ENCODE measurements at regions not wholly inside any gene's neighbourhood (a gene's known extent, or its start where the extent isn't known, plus 50 kb on each side); places are given as distances from the start of the nearest gene placed in this dataset.

GRCh38 chr3:78410077-78410476, 1357.7 kb downstream of the ROBO1 start:
- H3K4ac ChIP-seq (ENCODE audit: low read depth, low read length): no peak overlapping the region
- no peaks in the 10 kb centered on the region for H3K27me3 ChIP-seq (ENCODE audit: insufficient read depth, low read length)
- WGBS (ENCODE audit: extremely low coverage, insufficient coverage, insufficient read length): no CpG with 5 or more reads among the region's 2 CpGs
- H3K4me3 ChIP-seq (ENCODE audit: low read depth, low read length): no peak overlapping the region
- no peaks in the 10 kb centered on the region for H3K4me1 ChIP-seq (ENCODE audit: control insufficient read depth in 1 of 2, insufficient read depth in 2 of 2, low read length in 2 of 2)
- H2BK120ac ChIP-seq (ENCODE audit: insufficient read depth, low read length, poor library complexity): no peak overlapping the region
- H2AK5ac ChIP-seq (ENCODE audit: low read length): no peak overlapping the region
- no peak overlapping the region for H4K8ac ChIP-seq (ENCODE audit: low read depth, low read length)
- H2AFZ ChIP-seq (ENCODE audit: insufficient read depth, low read length, poor library complexity): no peak overlapping the region
- H4K12ac ChIP-seq (ENCODE audit: low read depth, low read length): no peak overlapping the region
- DNase-seq: no peak
- no peak overlapping the region for H3K14ac ChIP-seq (ENCODE audit: low read length)
- H3K27ac ChIP-seq (ENCODE audit: low read depth, low read length): no peak overlapping the region
- no peaks in the 10 kb centered on the region for H3K9me3 ChIP-seq (ENCODE audit: insufficient read depth, low read depth, low read length)
- no peak overlapping the region for H3K18ac ChIP-seq (ENCODE audit: low read length)
- H3K79me1 ChIP-seq (ENCODE audit: low read length): no peaks in the 10 kb centered on the region
- no peak overlapping the region for H3K23ac ChIP-seq (ENCODE audit: low read length)
- no peaks in the 10 kb centered on the region for H3K36me3 ChIP-seq (ENCODE audit: control insufficient read depth in 1 of 2, insufficient read depth in 2 of 2, low read length in 2 of 2)
- no peak overlapping the region for H2BK5ac ChIP-seq (ENCODE audit: low read depth, low read length, poor library complexity)
- H2BK12ac ChIP-seq (ENCODE audit: low read length): no peak overlapping the region
- H4K91ac ChIP-seq (ENCODE audit: low read depth, low read length): no peak overlapping the region
- no peaks in the 10 kb centered on the region for H3K79me2 ChIP-seq (ENCODE audit: control insufficient read depth, insufficient read depth, low read length, poor library complexity)
- no peak overlapping the region for H3K4me2 ChIP-seq (ENCODE audit: low read length)
- H3K9ac ChIP-seq (ENCODE audit: low read length): no peak overlapping the region

- DNase-seq: no peak
- Histone ChIP-seq H3K79me2 (ENCODE audit: control insufficient read depth, insufficient read depth, low read length, poor library complexity) (no peaks in the 10 kb centered on the region), H3K27me3 (ENCODE audit: insufficient read depth, low read length) (no peaks in the 10 kb centered on the region), H4K91ac (ENCODE audit: low read depth, low read length) (no peak overlapping the region), H2BK12ac (ENCODE audit: low read length) (no peak overlapping the region), H3K23ac (ENCODE audit: low read length) (no peak overlapping the region), H4K8ac (ENCODE audit: low read depth, low read length) (no peak overlapping the region), H2AFZ (ENCODE audit: insufficient read depth, low read length, poor library complexity) (no peak overlapping the region), H2BK120ac (ENCODE audit: insufficient read depth, low read length, poor library complexity) (no peak overlapping the region), H3K79me1 (ENCODE audit: low read length) (no peaks in the 10 kb centered on the region), H3K36me3 (ENCODE audit: control insufficient read depth in 1 of 2, insufficient read depth in 2 of 2, low read length in 2 of 2) (no peaks in the 10 kb centered on the region), H3K4ac (ENCODE audit: low read depth, low read length) (no peak overlapping the region), H3K27ac (ENCODE audit: low read depth, low read length) (no peak overlapping the region), H3K4me2 (ENCODE audit: low read length) (no peak overlapping the region), H2AK5ac (ENCODE audit: low read length) (no peak overlapping the region), H3K4me3 (ENCODE audit: low read depth, low read length) (no peak overlapping the region), H3K14ac (ENCODE audit: low read length) (no peak overlapping the region), H2BK5ac (ENCODE audit: low read depth, low read length, poor library complexity) (no peak overlapping the region), H3K18ac (ENCODE audit: low read length) (no peak overlapping the region), H4K12ac (ENCODE audit: low read depth, low read length) (no peak overlapping the region), H3K4me1 (ENCODE audit: control insufficient read depth in 1 of 2, insufficient read depth in 2 of 2, low read length in 2 of 2) (no peaks in the 10 kb centered on the region), H3K9me3 (ENCODE audit: insufficient read depth, low read depth, low read length) (no peaks in the 10 kb centered on the region), H3K9ac (ENCODE audit: low read length) (no peak overlapping the region)
- no CpG with 5 or more reads among the region's 2 CpGs for WGBS (ENCODE audit: extremely low coverage, insufficient coverage, insufficient read length)
Measured at GRCh38 chr3:78414261-78414660, 1353.5 kb downstream of the ROBO1 start.

GRCh38 chr3:78420611-78421010, 1347.2 kb downstream of the ROBO1 start:
- Histone ChIP-seq H2BK12ac (ENCODE audit: low read length) (no peak overlapping the region), H3K4me1 (ENCODE audit: control insufficient read depth in 1 of 2, insufficient read depth in 2 of 2, low read length in 2 of 2) (no peaks in the 10 kb centered on the region), H2AK5ac (ENCODE audit: low read length) (no peak overlapping the region), H4K12ac (ENCODE audit: low read depth, low read length) (no peak overlapping the region), H3K4me2 (ENCODE audit: low read length) (no peak overlapping the region), H2AFZ (ENCODE audit: insufficient read depth, low read length, poor library complexity) (no peak overlapping the region), H4K8ac (ENCODE audit: low read depth, low read length) (no peak overlapping the region), H3K79me1 (ENCODE audit: low read length) (no peaks in the 10 kb centered on the region), H3K18ac (ENCODE audit: low read length) (no peak overlapping the region), H3K4ac (ENCODE audit: low read depth, low read length) (no peak overlapping the region), H3K14ac (ENCODE audit: low read length) (no peak overlapping the region), H4K91ac (ENCODE audit: low read depth, low read length) (no peak overlapping the region), H3K36me3 (ENCODE audit: control insufficient read depth in 1 of 2, insufficient read depth in 2 of 2, low read length in 2 of 2) (no peaks in the 10 kb centered on the region), H3K27me3 (ENCODE audit: insufficient read depth, low read length) (no peaks in the 10 kb centered on the region), H3K9me3 (ENCODE audit: insufficient read depth, low read depth, low read length) (no peaks in the 10 kb centered on the region), H3K4me3 (ENCODE audit: low read depth, low read length) (no peak overlapping the region), H2BK120ac (ENCODE audit: insufficient read depth, low read length, poor library complexity) (no peak overlapping the region), H3K27ac (ENCODE audit: low read depth, low read length) (no peak overlapping the region), H2BK5ac (ENCODE audit: low read depth, low read length, poor library complexity) (no peak overlapping the region), H3K23ac (ENCODE audit: low read length) (no peak overlapping the region), H3K79me2 (ENCODE audit: control insufficient read depth, insufficient read depth, low read length, poor library complexity) (no peaks in the 10 kb centered on the region), H3K9ac (ENCODE audit: low read length) (no peak overlapping the region)
- DNase-seq: peak in 1 of 2 donors; percentile 2

GRCh38 chr3:78421247-78421966, 1346.4 kb downstream of the ROBO1 start:
- H3K4me2 ChIP-seq (ENCODE audit: low read length): no peak overlapping the region
- no peak overlapping the region for H3K14ac ChIP-seq (ENCODE audit: low read length)
- no peak overlapping the region for H4K8ac ChIP-seq (ENCODE audit: low read depth, low read length)
- H4K91ac ChIP-seq (ENCODE audit: low read depth, low read length): no peak overlapping the region
- no peak overlapping the region for H3K23ac ChIP-seq (ENCODE audit: low read length)
- H2AK5ac ChIP-seq (ENCODE audit: low read length): no peak overlapping the region
- DNase-seq: no peak
- no peaks in the 10 kb centered on the region for H3K79me2 ChIP-seq (ENCODE audit: control insufficient read depth, insufficient read depth, low read length, poor library complexity)
- H3K79me1 ChIP-seq (ENCODE audit: low read length): no peaks in the 10 kb centered on the region
- no peaks in the 10 kb centered on the region for H3K36me3 ChIP-seq (ENCODE audit: control insufficient read depth in 1 of 2, insufficient read depth in 2 of 2, low read length in 2 of 2)
- H4K12ac ChIP-seq (ENCODE audit: low read depth, low read length): no peak overlapping the region
- no CpG with 5 or more reads among the region's 7 CpGs for WGBS (ENCODE audit: extremely low coverage, insufficient coverage, insufficient read length)
- no peak overlapping the region for H3K18ac ChIP-seq (ENCODE audit: low read length)
- no peak overlapping the region for H3K9ac ChIP-seq (ENCODE audit: low read length)
- H2AFZ ChIP-seq (ENCODE audit: insufficient read depth, low read length, poor library complexity): no peak overlapping the region
- H3K9me3 ChIP-seq (ENCODE audit: insufficient read depth, low read depth, low read length): no peaks in the 10 kb centered on the region
- H2BK12ac ChIP-seq (ENCODE audit: low read length): no peak overlapping the region
- no peak overlapping the region for H2BK120ac ChIP-seq (ENCODE audit: insufficient read depth, low read length, poor library complexity)
- H3K4ac ChIP-seq (ENCODE audit: low read depth, low read length): no peak overlapping the region
- no peak overlapping the region for H3K27ac ChIP-seq (ENCODE audit: low read depth, low read length)
- H3K4me3 ChIP-seq (ENCODE audit: low read depth, low read length): no peak overlapping the region
- H3K4me1 ChIP-seq (ENCODE audit: control insufficient read depth in 1 of 2, insufficient read depth in 2 of 2, low read length in 2 of 2): no peaks in the 10 kb centered on the region
- no peaks in the 10 kb centered on the region for H3K27me3 ChIP-seq (ENCODE audit: insufficient read depth, low read length)
- no peak overlapping the region for H2BK5ac ChIP-seq (ENCODE audit: low read depth, low read length, poor library complexity)
